Endodermal cell (in vitro differentiated cells): ENCODE measurements at regions not wholly inside any gene's neighbourhood (a gene's known extent, or its start where the extent isn't known, plus 50 kb on each side); places are given as distances from the start of the nearest gene placed in this dataset.

Source experiments
- DNase-seq: peaks from one replicate; pipeline ENCODE4 v3.0.0-alpha.2; 2017
- H3K27ac ChIP-seq: 2 replicates; pipeline ENCODE4 v1.5.1; 2013; ENCODE audit warnings: mild to moderate bottlenecking, low read depth, low read length, moderate library complexity
- H3K27me3 ChIP-seq: 2 replicates; pipeline ENCODE4 v1.6.1; 2013; ENCODE audit warnings: mild to moderate bottlenecking, low read length, moderate library complexity; ENCODE audit not compliant: insufficient read depth, control insufficient read depth, poor library complexity, severe bottlenecking
- H3K36me3 ChIP-seq: 2 replicates; pipeline ENCODE4 v1.7.0; 2013; ENCODE audit warnings: mild to moderate bottlenecking, low read length, moderate library complexity; ENCODE audit not compliant: control insufficient read depth, insufficient read depth
- H3K4me1 ChIP-seq: one replicate; pipeline ENCODE4 v1.7.0; 2013; ENCODE audit warnings: low read length; ENCODE audit not compliant: control insufficient read depth, insufficient read depth
- H3K4me3 ChIP-seq: 2 replicates; pipeline ENCODE4 v1.5.1; 2013; ENCODE audit warnings: mild to moderate bottlenecking, low read length, moderate library complexity
- H3K9ac ChIP-seq: 2 replicates; pipeline ENCODE4 v1.6.1; 2013; ENCODE audit warnings: mild to moderate bottlenecking, low read length, moderate library complexity; ENCODE audit not compliant: poor library complexity, severe bottlenecking; ENCODE audit errors: extremely low read depth
- H3K9me3 ChIP-seq: 2 replicates; pipeline ENCODE4 v1.6.1; 2013; ENCODE audit warnings: mild to moderate bottlenecking, low read length, moderate library complexity; ENCODE audit not compliant: control insufficient read depth
- H3K27ac Mint-ChIP-seq: 2 replicates; pipeline ENCODE4 v1.8.0; 2020; ENCODE audit warnings: mixed read lengths
- H3K27me3 Mint-ChIP-seq: 2 replicates; pipeline ENCODE4 v1.8.0; 2021; ENCODE audit warnings: mild to moderate bottlenecking, mixed read lengths; ENCODE audit not compliant: insufficient read depth
- H3K36me3 Mint-ChIP-seq: 2 replicates; pipeline ENCODE4 v1.8.0; 2020; ENCODE audit warnings: low read depth, mixed read lengths
- H3K4me1 Mint-ChIP-seq: 2 replicates; pipeline ENCODE4 v1.8.0; 2020; ENCODE audit warnings: mixed read lengths
- H3K4me3 Mint-ChIP-seq: 2 replicates; pipeline ENCODE4 v1.8.0; 2020; ENCODE audit warnings: mild to moderate bottlenecking, moderate library complexity, mixed read lengths
- H3K9me3 Mint-ChIP-seq: 2 replicates; pipeline ENCODE4 v1.8.0; 2020; ENCODE audit warnings: mild to moderate bottlenecking, mixed read lengths
- WGBS, 2 experiments: methylation state at CpG; one replicate each; pipeline versions ENCODE4 v1.1.5 to v1.1.7; 2013; ENCODE audit warnings: missing lambda C conversion rate in 2 of 2, mixed read lengths in 1 of 2; ENCODE audit not compliant: insufficient coverage in 1 of 2, insufficient read length in 1 of 2; 5-methylcytosine and 5-hydroxymethylcytosine counted together
- TF ChIP-seq, protein P1 (sequence below): fragments of 200-600 bp; sonication (generic); conservative IDR thresholded peaks from 2 replicates; pipeline ENCODE4 v1.5.0; 2021; ENCODE audit warnings: antibody characterized with exemption, mild to moderate bottlenecking

GRCh38 chr7:94142281-94142680 lies 138.1 kb upstream of the BET1 start:
- TF ChIP-seq, protein P1, sequence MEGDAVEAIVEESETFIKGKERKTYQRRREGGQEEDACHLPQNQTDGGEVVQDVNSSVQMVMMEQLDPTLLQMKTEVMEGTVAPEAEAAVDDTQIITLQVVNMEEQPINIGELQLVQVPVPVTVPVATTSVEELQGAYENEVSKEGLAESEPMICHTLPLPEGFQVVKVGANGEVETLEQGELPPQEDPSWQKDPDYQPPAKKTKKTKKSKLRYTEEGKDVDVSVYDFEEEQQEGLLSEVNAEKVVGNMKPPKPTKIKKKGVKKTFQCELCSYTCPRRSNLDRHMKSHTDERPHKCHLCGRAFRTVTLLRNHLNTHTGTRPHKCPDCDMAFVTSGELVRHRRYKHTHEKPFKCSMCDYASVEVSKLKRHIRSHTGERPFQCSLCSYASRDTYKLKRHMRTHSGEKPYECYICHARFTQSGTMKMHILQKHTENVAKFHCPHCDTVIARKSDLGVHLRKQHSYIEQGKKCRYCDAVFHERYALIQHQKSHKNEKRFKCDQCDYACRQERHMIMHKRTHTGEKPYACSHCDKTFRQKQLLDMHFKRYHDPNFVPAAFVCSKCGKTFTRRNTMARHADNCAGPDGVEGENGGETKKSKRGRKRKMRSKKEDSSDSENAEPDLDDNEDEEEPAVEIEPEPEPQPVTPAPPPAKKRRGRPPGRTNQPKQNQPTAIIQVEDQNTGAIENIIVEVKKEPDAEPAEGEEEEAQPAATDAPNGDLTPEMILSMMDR = no peak
- H3K27me3 Mint-ChIP-seq = no peaks in the 10 kb centered on the region
- H3K36me3 ChIP-seq = no peaks in the 10 kb centered on the region
- H3K9me3 Mint-ChIP-seq = no peaks in the 10 kb centered on the region
- no peak overlapping the region for H3K27ac ChIP-seq
- WGBS, 2 experiments = 88% methylated on average over 2 of the region's 2 CpGs; no CpG with 5 or more reads in 1 of the 2 experiments
- no peak overlapping the region for H3K4me3 Mint-ChIP-seq
- H3K36me3 Mint-ChIP-seq = no peaks in the 10 kb centered on the region
- H3K27me3 ChIP-seq = no peaks in the 10 kb centered on the region
- H3K4me1 ChIP-seq = no peaks in the 10 kb centered on the region
- H3K4me3 ChIP-seq = no peak overlapping the region
- H3K9ac ChIP-seq = no peak overlapping the region
- no peak for DNase-seq
- H3K4me1 Mint-ChIP-seq = no peaks in the 10 kb centered on the region
- H3K27ac Mint-ChIP-seq = no peak overlapping the region
- no peaks in the 10 kb centered on the region for H3K9me3 ChIP-seq

GRCh38 chr7:94145602-94146001 lies 141.4 kb upstream of the BET1 start:
- WGBS, 2 experiments = 71 to 85% methylated on average over 2 of the region's 2 CpGs
- TF ChIP-seq, protein P1 = no peak
- no peak overlapping the region for H3K9ac ChIP-seq
- no peaks in the 10 kb centered on the region for H3K27me3 ChIP-seq
- no peak overlapping the region for H3K27ac Mint-ChIP-seq
- H3K4me3 ChIP-seq = no peak overlapping the region
- H3K27ac ChIP-seq = no peak overlapping the region
- no peaks in the 10 kb centered on the region for H3K27me3 Mint-ChIP-seq
- H3K36me3 Mint-ChIP-seq = no peaks in the 10 kb centered on the region
- H3K4me3 Mint-ChIP-seq = no peak overlapping the region
- H3K36me3 ChIP-seq = no peaks in the 10 kb centered on the region
- no peak for DNase-seq
- no peaks in the 10 kb centered on the region for H3K9me3 Mint-ChIP-seq
- H3K9me3 ChIP-seq = no peaks in the 10 kb centered on the region
- H3K4me1 Mint-ChIP-seq = no peaks in the 10 kb centered on the region
- no peaks in the 10 kb centered on the region for H3K4me1 ChIP-seq

GRCh38 chr7:94146408-94146807 lies 142.3 kb upstream of the BET1 start:
- no peaks in the 10 kb centered on the region for H3K36me3 ChIP-seq
- no peaks in the 10 kb centered on the region for H3K4me1 ChIP-seq
- Mint-ChIP-seq H3K4me3 (no peak overlapping the region), H3K4me1 (no peaks in the 10 kb centered on the region), H3K27ac (no peak overlapping the region), H3K27me3 (no peaks in the 10 kb centered on the region), H3K36me3 (no peaks in the 10 kb centered on the region), H3K9me3 (no peaks in the 10 kb centered on the region)
- no peak overlapping the region for H3K27ac ChIP-seq
- DNase-seq = peak; percentile 57
- WGBS, 2 experiments = 89 to 94% methylated on average over 6 of the region's 6 CpGs
- no peaks in the 10 kb centered on the region for H3K9me3 ChIP-seq
- no peak overlapping the region for H3K4me3 ChIP-seq
- no peaks in the 10 kb centered on the region for H3K27me3 ChIP-seq
- TF ChIP-seq, protein P1 = no peak
- no peak overlapping the region for H3K9ac ChIP-seq
